ENCODE measurements at regions not wholly inside any gene's neighbourhood (a gene's known extent, or its start where the extent isn't known, plus 50 kb on each side); places are given as distances from the start of the nearest gene placed in this dataset.

DNA sequence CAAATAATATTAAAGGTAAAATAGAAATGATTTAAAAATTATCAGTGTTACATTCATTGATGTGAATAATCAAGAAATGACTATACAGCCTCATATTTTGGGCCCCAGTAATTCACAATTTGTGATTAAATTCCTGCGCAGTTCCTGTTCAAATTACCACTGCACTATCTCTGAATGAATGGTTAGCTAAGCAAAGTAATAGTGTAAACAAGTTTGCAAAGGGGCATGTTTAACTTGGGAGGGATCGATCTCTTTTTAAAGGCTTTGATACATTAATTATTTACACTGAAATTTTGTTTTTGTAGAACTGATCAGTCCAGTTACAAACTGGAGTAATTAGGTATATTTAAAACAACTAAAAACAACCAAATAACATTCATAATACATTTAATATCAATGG is 784.4 kb downstream of the RPA4 start:
- no peak overlapping the region for H2AFZ ChIP-seq (ENCODE audit: low read length)
- H4K91ac ChIP-seq (replicated peaks; ENCODE audit: insufficient read length, low read length), result no peak overlapping the region
- 95% methylated on average over 2 of the region's 2 CpGs; no CpG with 5 or more reads in 1 of the 2 experiments for WGBS, 2 experiments (ENCODE audit: extremely low coverage in 1 of 2, insufficient coverage in 1 of 2, insufficient read length in 1 of 2, insufficient replicate concordance in 2 of 2, low coverage in 1 of 2, low lambda C conversion rate in 2 of 2, missing lambda C conversion rate in 1 of 2)
- no peak overlapping the region for H2BK20ac ChIP-seq (ENCODE audit: low read length)
- no peak overlapping the region for H3K18ac ChIP-seq (ENCODE audit: extremely low read depth, low read length)
- FAIRE-seq (no peak), DNase-seq (ENCODE audit: low read depth in 1 of 2, low spot score in 2 of 2) (no peak)
- H3K79me1 ChIP-seq (ENCODE audit: low read depth, low read length), result no peaks in the 10 kb centered on the region
- no peak overlapping the region for H3K9ac ChIP-seq (replicated peaks in 1 of 4; ENCODE audit: extremely low read depth in 1 of 4, low read depth in 3 of 4, low read length in 3 of 4)
- TF ChIP-seq MAFK (IDR thresholded peaks at IDR 0.05; ENCODE audit: low read depth, low read length), result no peak
- TF ChIP-seq EP300 (IDR thresholded peaks at IDR 0.05; ENCODE audit: borderline replicate concordance in 1 of 2, low read depth in 2 of 2, low read length in 2 of 2), result no peak
- TF ChIP-seq TAF7 (optimal IDR thresholded peaks at IDR 0.05; ENCODE audit: borderline replicate concordance, low read depth, low read length), result no peak
- no peak for TF ChIP-seq CREB1 (IDR thresholded peaks at IDR 0.05)
- no peak for TF ChIP-seq SP1 (IDR thresholded peaks at IDR 0.05; ENCODE audit: low read depth, low read length)
- TF ChIP-seq BRCA1 (IDR thresholded peaks at IDR 0.05; ENCODE audit: low read depth, low read length), result no peak
- no peak for TF ChIP-seq KDM4A (IDR thresholded peaks at IDR 0.05; ENCODE audit: low read depth, low read length, severe bottlenecking)
- TF ChIP-seq SIX5 (IDR thresholded peaks at IDR 0.05; ENCODE audit: low read depth, low read length), result no peak
- no peak for TF ChIP-seq SIRT6 (IDR thresholded peaks at IDR 0.05; ENCODE audit: low read length)
- no peak for TF ChIP-seq ZNF274 (IDR thresholded peaks at IDR 0.05; ENCODE audit: borderline replicate concordance, extremely low read depth, low read length)
- no peak for TF ChIP-seq RNF2 (IDR thresholded peaks at IDR 0.05; ENCODE audit: borderline replicate concordance, low read depth, low read length, missing control alignments, poor library complexity, severe bottlenecking)
- TF ChIP-seq SP2 (IDR thresholded peaks at IDR 0.05; ENCODE audit: low read length), result no peak
- no peak overlapping the region for H3K14ac ChIP-seq (ENCODE audit: insufficient read length)
- H2BK15ac ChIP-seq (ENCODE audit: low read length), result no peak overlapping the region
- no peak overlapping the region for H3K4me2 ChIP-seq (ENCODE audit: insufficient read depth in 1 of 2, low read depth in 2 of 2, low read length in 2 of 2)
- H3K4me3 ChIP-seq (ENCODE audit: extremely low read depth in 1 of 4, insufficient read depth in 2 of 4, low read depth in 3 of 4, low read length in 4 of 4), result no peak overlapping the region
- H3K4ac ChIP-seq (replicated peaks; ENCODE audit: insufficient read length, low read depth, low read length), result no peak overlapping the region
- no peak overlapping the region for H3K27ac ChIP-seq (ENCODE audit: low read depth, low read length)
- H2BK12ac ChIP-seq (ENCODE audit: low read depth, low read length), result no peak overlapping the region
- H4K8ac ChIP-seq (ENCODE audit: extremely low read depth, insufficient read depth, low read length), result no peak overlapping the region
- H2BK5ac ChIP-seq (ENCODE audit: low read depth, low read length), result no peak overlapping the region
- no peaks in the 10 kb centered on the region for H3K79me2 ChIP-seq (ENCODE audit: control insufficient read depth in 1 of 2, insufficient read depth in 2 of 2, low read length in 2 of 2)
- H3K23me2 ChIP-seq (ENCODE audit: low read depth, low read length), result no peaks in the 10 kb centered on the region
- no peaks in the 10 kb centered on the region for H3K9me3 ChIP-seq (ENCODE audit: insufficient read depth in 2 of 2, low read depth in 1 of 2, low read length in 1 of 2)
- no peak overlapping the region for H2BK120ac ChIP-seq (replicated peaks; ENCODE audit: low read depth, low read length)
- H3K27me3 ChIP-seq (replicated peaks in 1 of 4; ENCODE audit: control insufficient read depth in 3 of 4, extremely low read depth in 1 of 4, insufficient read depth in 3 of 4, low read length in 3 of 4), result no peaks in the 10 kb centered on the region
- H3K56ac ChIP-seq (replicated peaks; ENCODE audit: insufficient read length, low read depth, low read length), result no peak overlapping the region
- POLR2A ChIA-PET (ENCODE audit: partially characterized antibody), result no interaction called here
- no peaks in the 10 kb centered on the region for H4K20me1 ChIP-seq (replicated peaks in 1 of 2; ENCODE audit: control insufficient read depth in 1 of 2, insufficient read depth in 2 of 2, low read length in 2 of 2)
- H3K36me3 ChIP-seq (ENCODE audit: control insufficient read depth in 2 of 4, insufficient read depth in 4 of 4, low read length in 3 of 4), result no peaks in the 10 kb centered on the region
- H2AK5ac ChIP-seq (ENCODE audit: low read depth, low read length), result no peak overlapping the region
- CTCF ChIA-PET (ENCODE audit: partially characterized antibody), result no interaction called here
- H3K4me1 ChIP-seq (replicated peaks in 1 of 4; ENCODE audit: control insufficient read depth in 3 of 4, insufficient read depth in 4 of 4, low read length in 3 of 4), result no peaks in the 10 kb centered on the region
- no peak overlapping the region for H3K23ac ChIP-seq (ENCODE audit: insufficient read length)
- no peak overlapping the region for H4K5ac ChIP-seq (ENCODE audit: insufficient read length, low read depth, low read length)
